GM12891 (cell line): ENCODE measurements at regions not wholly inside any gene's neighbourhood (a gene's known extent, or its start where the extent isn't known, plus 50 kb on each side); places are given as distances from the start of the nearest gene placed in this dataset.

Experiments used
- DNase-seq: peaks from one replicate; pipeline ENCODE4 v3.0.0; 2011; ENCODE audit warnings: low spot score; ENCODE audit not compliant: insufficient read length
- FAIRE-seq: peaks from 2 replicates; lab custom pipeline; 2011; peaks lifted over from hg19 to GRCh38; lab: Jason Lieb, UNC
- PAX5 ChIP-seq: IDR thresholded peaks from 2 replicates; pipeline ENCODE4 v1.6.1; 2011; ENCODE audit warnings: low read length, moderate library complexity, mild to moderate bottlenecking; ENCODE audit not compliant: insufficient read depth, severe bottlenecking
- POLR2A ChIP-seq: IDR thresholded peaks from 2 replicates; pipeline ENCODE4 v1.6.1; 2011; ENCODE audit warnings: low read depth, low read length, control low read depth
- POLR2AphosphoS5 ChIP-seq: IDR thresholded peaks from 2 replicates; pipeline ENCODE4 v1.6.1; 2011; ENCODE audit warnings: low read depth, low read length, control low read depth
- POU2F2 ChIP-seq: IDR thresholded peaks from 2 replicates; pipeline ENCODE4 v1.6.1; 2011; ENCODE audit warnings: low read depth, mild to moderate bottlenecking, control low read depth, low read length, moderate library complexity
- SPI1 ChIP-seq: IDR thresholded peaks from 2 replicates; pipeline ENCODE4 v1.6.1; 2011; ENCODE audit warnings: low read depth, low read length, control low read depth
- TAF1 ChIP-seq: IDR thresholded peaks from 2 replicates; pipeline ENCODE4 v1.6.1; 2011; ENCODE audit warnings: low read depth, low read length, control low read depth

- FAIRE-seq (no peak), DNase-seq (no peak)
- no peak for TF ChIP-seq POLR2A
- TF ChIP-seq PAX5: no peak
- no peak for TF ChIP-seq TAF1
- no peak for TF ChIP-seq SPI1
- TF ChIP-seq POLR2AphosphoS5: no peak
- no peak for TF ChIP-seq POU2F2
These were observed 425.5 kb downstream of the RFC3 start for GRCh38 chr13:34243403-34243802.

- TF ChIP-seq POLR2AphosphoS5: no peak
- no peak for TF ChIP-seq TAF1
- no peak for TF ChIP-seq POU2F2
- no peak for TF ChIP-seq SPI1
- TF ChIP-seq POLR2A: no peak
- no peak for TF ChIP-seq PAX5
- FAIRE-seq (no peak), DNase-seq (no peak)
These were observed 428.6 kb downstream of the RFC3 start for GRCh38 chr13:34246511-34246910.

- TF ChIP-seq POU2F2 (no peak), POLR2AphosphoS5 (no peak), SPI1 (no peak), TAF1 (no peak), POLR2A (no peak), PAX5 (no peak)
- FAIRE-seq (no peak), DNase-seq (no peak)
These were observed 429.6 kb downstream of the RFC3 start for GRCh38 chr13:34247596-34247995.

- DNase-seq: no peak
- FAIRE-seq: no peak
- no peak for TF ChIP-seq POU2F2
These were observed 431.6 kb downstream of the RFC3 start for GRCh38 chr13:34249546-34250039.

- no peak for DNase-seq
- no peak for TF ChIP-seq TAF1
- FAIRE-seq: no peak
These were observed 432.3 kb downstream of the RFC3 start for GRCh38 chr13:34250151-34250670.

- TF ChIP-seq PAX5 (no peak), POLR2AphosphoS5 (no peak), POLR2A (no peak), POU2F2 (no peak), TAF1 (no peak), SPI1 (no peak)
- no peak for DNase-seq
- FAIRE-seq: no peak
These were observed 436.4 kb downstream of the RFC3 start for GRCh38 chr13:34254366-34254765.

- TF ChIP-seq PAX5 (no peak), POU2F2 (no peak), TAF1 (no peak), POLR2AphosphoS5 (no peak), POLR2A (no peak), SPI1 (no peak)
- FAIRE-seq (no peak), DNase-seq (no peak)
These were observed 437.8 kb downstream of the RFC3 start for GRCh38 chr13:34255711-34256110.

- TF ChIP-seq POU2F2 (no peak), POLR2AphosphoS5 (no peak), POLR2A (no peak), SPI1 (no peak)
- DNase-seq (no peak), FAIRE-seq (no peak)
These were observed 438.3 kb downstream of the RFC3 start for GRCh38 chr13:34256236-34256635.

GRCh38 chr13:34257966-34258365 lies 440.0 kb downstream of the RFC3 start:
- FAIRE-seq: no peak

GRCh38 chr13:34258646-34259386 lies 440.9 kb downstream of the RFC3 start:
- FAIRE-seq: no peak
- DNase-seq: no peak
- TF ChIP-seq POU2F2: no peak
- TF ChIP-seq TAF1: no peak
- TF ChIP-seq SPI1: no peak
- no peak for TF ChIP-seq PAX5
- no peak for TF ChIP-seq POLR2A
- no peak for TF ChIP-seq POLR2AphosphoS5

More at GRCh38 chr13:34257966-34258365, 440.0 kb downstream of the RFC3 start:
- TF ChIP-seq SPI1 (no peak), TAF1 (no peak), POLR2A (no peak)
- no peak for DNase-seq

- TF ChIP-seq TAF1 (no peak), POLR2AphosphoS5 (no peak), POU2F2 (no peak), POLR2A (no peak), PAX5 (no peak), SPI1 (no peak)
- FAIRE-seq: no peak
- DNase-seq: no peak
These were observed 445.7 kb downstream of the RFC3 start for GRCh38 chr13:34263681-34264080.
